ENCODE measurements at regions not wholly inside any gene's neighbourhood (a gene's known extent, or its start where the extent isn't known, plus 50 kb on each side); places are given as distances from the start of the nearest gene placed in this dataset.

GRCh38 chr22:47445716-47446290 is 683.4 kb downstream of the TBC1D22A start:
- Histone ChIP-seq H4K20me1 (ENCODE audit: insufficient read depth, low read length) (no peaks in the 10 kb centered on the region), H3K4me2 (ENCODE audit: low read depth, low read length) (no peak overlapping the region), H3K27ac (ENCODE audit: low read length) (no peak overlapping the region), H3K27me3 (replicated peaks; ENCODE audit: insufficient read depth, low read length) (no peaks in the 10 kb centered on the region), H3K4me1 (ENCODE audit: low read length) (no peaks in the 10 kb centered on the region), H3K4me3 (ENCODE audit: low read length) (no peak overlapping the region), H2AFZ (ENCODE audit: low read length) (no peak overlapping the region), H3K36me3 (replicated peaks; ENCODE audit: insufficient read depth, low read length) (no peaks in the 10 kb centered on the region), H3K79me2 (ENCODE audit: low read length) (no peaks in the 10 kb centered on the region), H3K9me2 (replicated peaks; ENCODE audit: insufficient read depth, low read length) (no peaks in the 10 kb centered on the region), H3F3A (ENCODE audit: insufficient read depth, low read length) (no peaks in the 10 kb centered on the region), H3K9me3 (replicated peaks; ENCODE audit: insufficient read depth, low read length) (no peaks in the 10 kb centered on the region), H3K9ac (ENCODE audit: low read length) (no peak overlapping the region)
- no peak for DNase-seq
- TF ChIP-seq EZH2 (optimal IDR thresholded peaks at IDR 0.05; ENCODE audit: low read depth, low read length) (no peak), CTCF (IDR thresholded peaks at IDR 0.05; ENCODE audit: low read length) (no peak), EZH2phosphoT487 (IDR thresholded peaks at IDR 0.05; ENCODE audit: low read length) (no peak)

GRCh38 chr22:47445212-47445611 is 682.8 kb downstream of the TBC1D22A start:
- H3K36me3 ChIP-seq (replicated peaks; ENCODE audit: insufficient read depth, low read length): no peaks in the 10 kb centered on the region
- H3K9ac ChIP-seq (ENCODE audit: low read length): no peak overlapping the region
- no peak overlapping the region for H2AFZ ChIP-seq (ENCODE audit: low read length)
- H3F3A ChIP-seq (ENCODE audit: insufficient read depth, low read length): no peaks in the 10 kb centered on the region
- H3K4me1 ChIP-seq (ENCODE audit: low read length): no peaks in the 10 kb centered on the region
- no peak overlapping the region for H3K4me3 ChIP-seq (ENCODE audit: low read length)
- no peak overlapping the region for H3K4me2 ChIP-seq (ENCODE audit: low read depth, low read length)
- TF ChIP-seq EZH2 (optimal IDR thresholded peaks at IDR 0.05; ENCODE audit: low read depth, low read length) (no peak), CTCF (IDR thresholded peaks at IDR 0.05; ENCODE audit: low read length) (no peak), EZH2phosphoT487 (IDR thresholded peaks at IDR 0.05; ENCODE audit: low read length) (no peak)
- no peaks in the 10 kb centered on the region for H3K79me2 ChIP-seq (ENCODE audit: low read length)
- no peaks in the 10 kb centered on the region for H3K9me3 ChIP-seq (replicated peaks; ENCODE audit: insufficient read depth, low read length)
- H3K9me2 ChIP-seq (replicated peaks; ENCODE audit: insufficient read depth, low read length): no peaks in the 10 kb centered on the region
- no peak for DNase-seq
- H3K27me3 ChIP-seq (replicated peaks; ENCODE audit: insufficient read depth, low read length): no peaks in the 10 kb centered on the region
- H3K27ac ChIP-seq (ENCODE audit: low read length): no peak overlapping the region
- H4K20me1 ChIP-seq (ENCODE audit: insufficient read depth, low read length): no peaks in the 10 kb centered on the region

- no peak overlapping the region for H2AFZ ChIP-seq (ENCODE audit: low read length)
- no peak overlapping the region for H3K27ac ChIP-seq (ENCODE audit: low read length)
- H3K9me3 ChIP-seq (replicated peaks; ENCODE audit: insufficient read depth, low read length): no peaks in the 10 kb centered on the region
- H3F3A ChIP-seq (ENCODE audit: insufficient read depth, low read length): no peaks in the 10 kb centered on the region
- H3K9me2 ChIP-seq (replicated peaks; ENCODE audit: insufficient read depth, low read length): no peaks in the 10 kb centered on the region
- no peak overlapping the region for H3K4me2 ChIP-seq (ENCODE audit: low read depth, low read length)
- H3K27me3 ChIP-seq (replicated peaks; ENCODE audit: insufficient read depth, low read length): no peaks in the 10 kb centered on the region
- H3K79me2 ChIP-seq (ENCODE audit: low read length): no peaks in the 10 kb centered on the region
- H3K36me3 ChIP-seq (replicated peaks; ENCODE audit: insufficient read depth, low read length): no peaks in the 10 kb centered on the region
- no peaks in the 10 kb centered on the region for H4K20me1 ChIP-seq (ENCODE audit: insufficient read depth, low read length)
- no peaks in the 10 kb centered on the region for H3K4me1 ChIP-seq (ENCODE audit: low read length)
- no peak overlapping the region for H3K4me3 ChIP-seq (ENCODE audit: low read length)
- no peak overlapping the region for H3K9ac ChIP-seq (ENCODE audit: low read length)
- TF ChIP-seq CTCF (IDR thresholded peaks at IDR 0.05; ENCODE audit: low read length) (no peak), EZH2phosphoT487 (IDR thresholded peaks at IDR 0.05; ENCODE audit: low read length) (no peak), EZH2 (optimal IDR thresholded peaks at IDR 0.05; ENCODE audit: low read depth, low read length) (no peak)
- no peak for DNase-seq
Measured at GRCh38 chr22:47444746-47445065, 682.3 kb downstream of the TBC1D22A start.

Data from MM.1S (cell line).